DOHH2 (cell line): ENCODE measurements at regions not wholly inside any gene's neighbourhood (a gene's known extent, or its start where the extent isn't known, plus 50 kb on each side); places are given as distances from the start of the nearest gene placed in this dataset.

Experiments
- H3F3A ChIP-seq: fragments of 200-600 bp; sonication (generic), shearing (Covaris generic); 2 replicates; pipeline ENCODE4 v1.6.0; 2016; ENCODE audit warnings: antibody characterized with exemption, mild to moderate bottlenecking; ENCODE audit not compliant: control insufficient read depth, insufficient read depth
- H3K27ac ChIP-seq: fragments of 200-600 bp; sonication (generic); 2 replicates; pipeline ENCODE4 v1.5.1; 2014; ENCODE audit warnings: low read depth, mild to moderate bottlenecking, low read length, moderate library complexity
- H3K27me3 ChIP-seq: fragments of 200-600 bp; sonication (generic); 2 replicates; pipeline ENCODE4 v1.6.1; 2014; ENCODE audit warnings: mild to moderate bottlenecking, low read length, mixed read lengths; ENCODE audit not compliant: control insufficient read depth
- H3K36me3 ChIP-seq: fragments of 200-600 bp; sonication (generic); 2 replicates; pipeline ENCODE4 v1.6.1; 2014; ENCODE audit warnings: mild to moderate bottlenecking, low read length, moderate library complexity, mixed read lengths; ENCODE audit not compliant: control insufficient read depth
- H3K4me1 ChIP-seq: fragments of 200-600 bp; sonication (generic); 2 replicates; pipeline ENCODE4 v1.6.1; 2014; ENCODE audit warnings: mild to moderate bottlenecking, low read length, mixed read lengths; ENCODE audit not compliant: control insufficient read depth
- H3K4me2 ChIP-seq: fragments of 200-600 bp; sonication (generic); 2 replicates; pipeline ENCODE4 v1.6.0; 2014; ENCODE audit warnings: mild to moderate bottlenecking, low read length, moderate library complexity
- H3K4me3 ChIP-seq: fragments of 200-600 bp; sonication (generic); 2 replicates; pipeline ENCODE4 v1.5.1; 2014; ENCODE audit warnings: mild to moderate bottlenecking, low read length, mixed read lengths
- H3K79me2 ChIP-seq: fragments of 200-600 bp; sonication (generic); 2 replicates; pipeline ENCODE4 v1.6.1; 2014; ENCODE audit warnings: mild to moderate bottlenecking, low read length, mixed read lengths; ENCODE audit not compliant: control insufficient read depth
- H3K9me2 ChIP-seq: fragments of 200-600 bp; sonication (generic); replicated peaks from 2 replicates; pipeline ENCODE4 v1.6.1; 2014; ENCODE audit warnings: mild to moderate bottlenecking, low read length, mixed read lengths; ENCODE audit not compliant: control insufficient read depth
- H3K9me3 ChIP-seq: fragments of 200-600 bp; sonication (generic); 2 replicates; pipeline ENCODE4 v1.6.1; 2014; ENCODE audit warnings: antibody characterized with exemption, low read length, mixed read lengths; ENCODE audit not compliant: control insufficient read depth, insufficient read depth
- H4K20me1 ChIP-seq: fragments of 200-600 bp; sonication (generic); 2 replicates; pipeline ENCODE4 v1.6.0; 2014; ENCODE audit warnings: low read depth, mild to moderate bottlenecking, antibody characterized with exemption, low read length, moderate library complexity; ENCODE audit not compliant: control insufficient read depth, insufficient read depth
- CTCF ChIP-seq: fragments of 200-600 bp; sonication (generic); IDR thresholded peaks from one replicate; pipeline ENCODE4 v1.5.1; 2014; ENCODE audit warnings: antibody characterized with exemption, mild to moderate bottlenecking, low read depth, low read length; ENCODE audit not compliant: poor library complexity, severe bottlenecking
- EZH2phosphoT487 ChIP-seq: fragments of 200-600 bp; sonication (generic); IDR thresholded peaks from 2 replicates; pipeline ENCODE4 v1.6.1; 2017; ENCODE audit warnings: borderline replicate concordance, mild to moderate bottlenecking, antibody characterized with exemption, low read length, moderate library complexity, mixed read lengths

- Histone ChIP-seq H3K79me2 (no peaks in the 10 kb centered on the region), H3F3A (no peaks in the 10 kb centered on the region), H3K4me2 (no peak overlapping the region), H3K36me3 (no peaks in the 10 kb centered on the region), H3K27ac (no peak overlapping the region), H3K4me3 (no peak overlapping the region), H4K20me1 (no peaks in the 10 kb centered on the region), H3K9me3 (no peaks in the 10 kb centered on the region), H3K4me1 (no peaks in the 10 kb centered on the region), H3K27me3 (no peaks in the 10 kb centered on the region), H3K9me2 (no peaks in the 10 kb centered on the region)
- TF ChIP-seq CTCF (no peak), EZH2phosphoT487 (no peak)
These were observed 53.7 kb upstream of the TMX4 start for GRCh38 chr20:8073024-8073832.

GRCh38 chr20:8074931-8075330 lies 55.4 kb upstream of the TMX4 start:
- Histone ChIP-seq H3K4me1 (no peaks in the 10 kb centered on the region), H3K27me3 (no peaks in the 10 kb centered on the region), H3K27ac (no peak overlapping the region), H3K4me3 (no peak overlapping the region), H3K9me2 (no peaks in the 10 kb centered on the region), H3K4me2 (no peak overlapping the region), H3K9me3 (no peaks in the 10 kb centered on the region), H3K36me3 (no peaks in the 10 kb centered on the region), H3F3A (no peaks in the 10 kb centered on the region), H3K79me2 (no peaks in the 10 kb centered on the region), H4K20me1 (no peaks in the 10 kb centered on the region)
- TF ChIP-seq CTCF (no peak), EZH2phosphoT487 (no peak)

DNA sequence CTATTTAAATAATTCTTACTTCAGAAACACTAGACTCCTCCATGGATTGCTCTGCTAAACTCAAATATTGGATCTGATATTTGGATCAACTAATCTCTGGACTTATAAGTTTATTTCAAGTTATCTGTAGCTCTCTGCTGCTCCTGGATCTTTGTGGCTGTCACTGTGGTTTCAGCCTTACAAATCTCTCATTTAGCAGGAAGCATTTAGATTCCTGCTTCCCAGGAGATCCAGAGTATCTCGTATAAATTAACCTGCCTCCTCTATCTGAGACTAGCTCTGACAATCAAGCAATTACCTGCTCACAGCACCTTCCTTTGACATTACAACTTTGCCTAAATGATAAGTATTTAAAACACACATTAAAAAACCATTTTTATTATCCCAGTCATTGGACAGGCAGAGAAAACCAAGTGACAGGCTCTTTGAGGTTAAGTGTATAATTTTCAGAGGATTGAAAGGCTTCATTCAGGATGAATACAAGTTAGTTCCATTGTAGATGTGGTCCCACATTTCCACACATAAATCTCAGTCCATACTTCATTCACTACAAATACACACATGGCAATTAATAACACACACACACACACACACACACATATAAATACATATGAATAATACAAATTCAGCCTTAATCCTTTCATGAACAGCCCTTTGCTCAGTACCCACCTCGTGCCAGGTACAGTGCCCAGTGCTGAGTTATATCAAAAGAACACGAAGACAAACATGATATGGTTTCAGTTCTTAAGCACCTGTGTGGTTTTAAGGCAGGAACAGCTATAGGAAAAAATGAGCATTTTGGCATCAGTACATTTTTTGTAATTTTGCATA lies 55.5 kb upstream of the PLCB1 start:
- no peaks in the 10 kb centered on the region for H4K20me1 ChIP-seq
- no peaks in the 10 kb centered on the region for H3K9me2 ChIP-seq
- TF ChIP-seq EZH2phosphoT487 (no peak), CTCF (no peak)
- H3K27ac ChIP-seq: no peak overlapping the region
- H3K79me2 ChIP-seq: no peaks in the 10 kb centered on the region
- no peaks in the 10 kb centered on the region for H3K36me3 ChIP-seq
- H3K4me3 ChIP-seq: no peak overlapping the region
- no peak overlapping the region for H3K4me2 ChIP-seq
- no peaks in the 10 kb centered on the region for H3K4me1 ChIP-seq
- H3K27me3 ChIP-seq: no peaks in the 10 kb centered on the region
- H3F3A ChIP-seq: no peaks in the 10 kb centered on the region
- H3K9me3 ChIP-seq: no peaks in the 10 kb centered on the region
